MCF 10A (cell line): ENCODE measurements at regions not wholly inside any gene's neighbourhood (a gene's known extent, or its start where the extent isn't known, plus 50 kb on each side); places are given as distances from the start of the nearest gene placed in this dataset.

Source experiments
- BruUV-seq: library from RNA; stranded (reverse); fragments of 400-500 nt; replicated peaks from 2 replicates; lab custom pipeline; 2021; lab: Mats Ljungman, UMichigan
- CTCF ChIA-PET: fragments of 300-600 bp; sonication (Branson Sonifier 250); formaldehyde crosslinking; extraction: SDS; loops from one replicate; lab custom pipeline; 2021; ENCODE audit warnings: antibody characterized with exemption, inconsistent platforms; lab: Yijun Ruan, JAX
- POLR2A ChIA-PET: fragments of 300-600, 350-650 bp; sonication (Branson Sonifier 250); formaldehyde crosslinking; extraction: SDS; loops from one replicate; lab custom pipeline; 2020; ENCODE audit warnings: antibody characterized with exemption, inconsistent platforms; lab: Yijun Ruan, JAX
- DNase-seq: peaks from one replicate; pipeline ENCODE4 v3.0.0-alpha.2; 2018; ENCODE audit not compliant: unreplicated experiment
- H3K27ac Mint-ChIP-seq: one replicate; pipeline ENCODE4 v1.8.0; 2022; ENCODE audit warnings: mild to moderate bottlenecking, low read depth, mixed read lengths; ENCODE audit not compliant: unreplicated experiment
- H3K27me3 Mint-ChIP-seq: one replicate; pipeline ENCODE4 v1.8.0; 2022; ENCODE audit warnings: mixed read lengths; ENCODE audit not compliant: insufficient read depth, unreplicated experiment
- H3K36me3 Mint-ChIP-seq: one replicate; pipeline ENCODE4 v1.8.0; 2022; ENCODE audit warnings: mild to moderate bottlenecking, moderate library complexity, mixed read lengths; ENCODE audit not compliant: insufficient read depth, unreplicated experiment
- H3K4me1 Mint-ChIP-seq: one replicate; pipeline ENCODE4 v1.8.0; 2022; ENCODE audit warnings: mixed read lengths; ENCODE audit not compliant: insufficient read depth, unreplicated experiment
- H3K4me3 Mint-ChIP-seq: one replicate; pipeline ENCODE4 v1.8.0; 2022; ENCODE audit warnings: mild to moderate bottlenecking, moderate library complexity, mixed read lengths; ENCODE audit not compliant: unreplicated experiment
- H3K9me3 Mint-ChIP-seq: one replicate; pipeline ENCODE4 v1.8.0; 2022; ENCODE audit warnings: mixed read lengths; ENCODE audit not compliant: unreplicated experiment
- intact Hi-C: fragments of 100-400 bp; cut with micrococcal nuclease; formaldehyde crosslinking; loops from 2 replicates; pipeline ENCODE4 v1.14.1; 2022
- TF ChIP-seq, protein P1 (sequence below): fragments of 200-600 bp; IDR thresholded peaks from one replicate; pipeline ENCODE4 v1.8.0; 2022; ENCODE audit warnings: antibody characterized with exemption, mild to moderate bottlenecking; ENCODE audit not compliant: unreplicated experiment

DNA sequence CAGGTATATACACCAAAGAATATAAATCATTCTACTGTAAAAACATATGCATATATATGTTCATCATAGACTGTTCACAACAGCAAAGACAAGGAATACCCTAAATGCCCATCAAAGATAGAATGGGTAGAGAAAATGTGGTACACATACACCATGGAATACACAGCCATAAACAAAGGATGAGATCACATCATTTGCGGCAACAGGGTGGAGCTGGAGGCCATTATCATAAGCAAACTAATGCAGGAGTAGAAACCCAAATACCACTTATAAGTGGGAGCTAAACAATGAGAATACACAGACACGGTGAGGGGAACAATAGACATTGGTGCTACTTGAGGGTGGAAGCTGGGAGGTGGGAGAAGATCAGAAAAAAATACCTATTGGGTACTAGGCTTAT, 117.6 kb downstream of the COX7C start:
- no peaks in the 10 kb centered on the region for H3K4me1 Mint-ChIP-seq
- no peak overlapping the region for H3K27ac Mint-ChIP-seq
- ChIA-PET POLR2A (no interaction called here), CTCF (no interaction called here)
- H3K27me3 Mint-ChIP-seq = no peaks in the 10 kb centered on the region
- H3K9me3 Mint-ChIP-seq = no peaks in the 10 kb centered on the region
- DNase-seq = no peak
- no peak overlapping the region for H3K4me3 Mint-ChIP-seq
- TF ChIP-seq, protein P1, sequence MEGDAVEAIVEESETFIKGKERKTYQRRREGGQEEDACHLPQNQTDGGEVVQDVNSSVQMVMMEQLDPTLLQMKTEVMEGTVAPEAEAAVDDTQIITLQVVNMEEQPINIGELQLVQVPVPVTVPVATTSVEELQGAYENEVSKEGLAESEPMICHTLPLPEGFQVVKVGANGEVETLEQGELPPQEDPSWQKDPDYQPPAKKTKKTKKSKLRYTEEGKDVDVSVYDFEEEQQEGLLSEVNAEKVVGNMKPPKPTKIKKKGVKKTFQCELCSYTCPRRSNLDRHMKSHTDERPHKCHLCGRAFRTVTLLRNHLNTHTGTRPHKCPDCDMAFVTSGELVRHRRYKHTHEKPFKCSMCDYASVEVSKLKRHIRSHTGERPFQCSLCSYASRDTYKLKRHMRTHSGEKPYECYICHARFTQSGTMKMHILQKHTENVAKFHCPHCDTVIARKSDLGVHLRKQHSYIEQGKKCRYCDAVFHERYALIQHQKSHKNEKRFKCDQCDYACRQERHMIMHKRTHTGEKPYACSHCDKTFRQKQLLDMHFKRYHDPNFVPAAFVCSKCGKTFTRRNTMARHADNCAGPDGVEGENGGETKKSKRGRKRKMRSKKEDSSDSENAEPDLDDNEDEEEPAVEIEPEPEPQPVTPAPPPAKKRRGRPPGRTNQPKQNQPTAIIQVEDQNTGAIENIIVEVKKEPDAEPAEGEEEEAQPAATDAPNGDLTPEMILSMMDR = no peak
- no TSS peak for BruUV-seq
- no peaks in the 10 kb centered on the region for H3K36me3 Mint-ChIP-seq
- intact Hi-C loops = no loop called here

DNA sequence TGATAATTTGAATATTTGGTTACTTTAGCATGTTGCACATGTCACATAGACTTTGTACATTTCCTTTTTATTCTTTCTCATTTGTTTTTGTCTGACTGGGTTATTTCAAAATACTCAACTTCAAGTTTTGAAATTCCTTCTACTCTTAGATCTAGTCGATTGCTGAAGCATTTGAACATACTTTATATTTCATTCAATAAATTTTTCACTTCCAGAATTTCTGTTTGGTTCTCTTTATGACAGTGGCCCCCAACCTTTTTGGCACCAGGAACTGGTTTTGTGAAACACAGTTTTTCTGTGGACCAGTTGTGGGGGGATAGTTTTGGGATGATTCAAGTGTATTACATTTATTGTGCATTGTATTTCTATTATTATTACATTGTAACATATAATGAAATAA, 119.8 kb downstream of the COX7C start:
- H3K4me3 Mint-ChIP-seq = no peak overlapping the region
- no peak overlapping the region for H3K27ac Mint-ChIP-seq
- H3K9me3 Mint-ChIP-seq = no peaks in the 10 kb centered on the region
- H3K27me3 Mint-ChIP-seq = no peaks in the 10 kb centered on the region
- BruUV-seq = no TSS peak
- intact Hi-C loops = no loop called here
- TF ChIP-seq, protein P1 = no peak
- no peaks in the 10 kb centered on the region for H3K36me3 Mint-ChIP-seq
- POLR2A ChIA-PET = no interaction called here
- no peaks in the 10 kb centered on the region for H3K4me1 Mint-ChIP-seq
- no peak for DNase-seq
- CTCF ChIA-PET = no interaction called here

DNA sequence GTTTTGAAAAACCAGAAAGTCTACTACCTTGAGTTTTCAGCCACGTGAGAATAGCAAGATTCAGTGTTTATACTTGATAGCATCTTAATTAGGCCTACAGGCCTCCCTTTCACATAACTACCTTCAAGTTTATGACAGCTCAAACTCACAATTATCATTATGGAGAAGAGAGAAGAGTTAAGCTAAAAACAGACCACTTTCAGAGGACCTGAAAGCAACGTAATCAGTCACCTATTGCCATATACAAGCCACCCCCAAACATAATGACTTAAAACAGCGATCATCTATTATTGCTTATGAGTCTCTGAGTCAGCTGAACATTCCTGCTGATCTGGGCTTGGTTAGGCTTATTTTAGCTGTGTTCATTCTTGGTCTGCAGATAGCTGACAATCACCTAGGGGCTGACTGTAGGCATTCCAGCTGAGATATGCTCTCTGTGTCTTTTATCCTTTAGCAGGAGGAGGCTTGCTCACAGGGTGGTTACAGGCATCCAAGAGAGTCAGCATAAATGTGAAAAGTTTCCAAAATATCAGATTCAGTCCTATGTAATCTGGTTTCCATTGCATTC, 130.9 kb downstream of the COX7C start:
- no peak overlapping the region for H3K4me3 Mint-ChIP-seq
- no peak overlapping the region for H3K27ac Mint-ChIP-seq
- POLR2A ChIA-PET = no interaction called here
- no peaks in the 10 kb centered on the region for H3K9me3 Mint-ChIP-seq
- H3K36me3 Mint-ChIP-seq = no peaks in the 10 kb centered on the region
- no peaks in the 10 kb centered on the region for H3K27me3 Mint-ChIP-seq
- intact Hi-C loops = no loop called here
- DNase-seq = no peak
- CTCF ChIA-PET = no interaction called here
- BruUV-seq = no TSS peak
- TF ChIP-seq, protein P1 = no peak
- no peaks in the 10 kb centered on the region for H3K4me1 Mint-ChIP-seq

DNA sequence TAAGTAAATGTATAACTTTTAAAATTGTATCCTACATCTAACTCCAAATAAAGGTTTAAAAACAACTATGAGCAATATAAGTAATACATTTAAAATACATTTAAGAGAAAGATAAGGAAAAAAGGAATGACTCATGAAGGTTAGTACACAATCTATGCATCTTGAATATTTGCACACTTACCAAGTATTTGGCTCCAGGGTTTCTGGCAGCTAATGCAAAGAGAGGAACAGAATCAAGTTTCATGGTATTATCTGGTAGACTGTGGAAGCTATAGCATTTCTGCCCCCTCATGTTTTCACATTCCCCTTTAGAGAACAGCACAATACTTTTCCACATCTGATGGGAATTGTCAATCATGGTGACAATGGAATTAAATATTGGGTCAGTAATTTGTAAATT, 132.1 kb downstream of the COX7C start:
- TF ChIP-seq, protein P1 = no peak
- Mint-ChIP-seq H3K4me1 (no peaks in the 10 kb centered on the region), H3K27ac (no peak overlapping the region), H3K27me3 (no peaks in the 10 kb centered on the region), H3K4me3 (no peak overlapping the region), H3K36me3 (no peaks in the 10 kb centered on the region), H3K9me3 (no peaks in the 10 kb centered on the region)
- no peak for DNase-seq
- ChIA-PET POLR2A (no interaction called here), CTCF (no interaction called here)
- BruUV-seq = no TSS peak
- intact Hi-C loops = no loop called here
